Peyer's patch (tissue), 4 donors: ENCODE measurements at regions not wholly inside any gene's neighbourhood (a gene's known extent, or its start where the extent isn't known, plus 50 kb on each side); places are given as distances from the start of the nearest gene placed in this dataset.

Experiments
- CTCF ChIP-seq, 6 experiments: fragments of 450-650 bp in 4 of 6; fragments of 200-600 bp in 2 of 6; sonication (generic) in 1 of 6; IDR thresholded peaks; one replicate each; pipeline ENCODE4 v1.5.1; 2017 to 2019; ENCODE audit warnings: antibody characterized with exemption in 6 of 6, mild to moderate bottlenecking in 3 of 6, moderate library complexity in 1 of 6
- POLR2A ChIP-seq, 2 donors: fragments of 450-650 bp; IDR thresholded peaks; one replicate each; pipeline ENCODE4 v1.5.1; 2017; ENCODE audit warnings: antibody characterized with exemption in 2 of 2, mild to moderate bottlenecking in 2 of 2, moderate library complexity in 2 of 2

- TF ChIP-seq CTCF (IDR thresholded peaks at IDR 0.05) (no peak), POLR2A (IDR thresholded peaks at IDR 0.05) (no peak)
Observed at GRCh38 chr5:42302186-42302585, 121.1 kb upstream of the GHR start.
